Chondrocyte (in vitro differentiated cells): ENCODE measurements at regions not wholly inside any gene's neighbourhood (a gene's known extent, or its start where the extent isn't known, plus 50 kb on each side); places are given as distances from the start of the nearest gene placed in this dataset.
"Not testable (repeated sequence)": the region's sequence is repeated elsewhere in the genome, so short reads cannot be mapped to it uniquely, and the experiment has no call there.

Experiments used
- DNase-seq: peaks from one replicate; pipeline ENCODE4 v3.0.0; 2021; ENCODE audit warnings: mixed read lengths, low spot score
- H3K27ac Mint-ChIP-seq: one replicate; pipeline ENCODE4 v1.8.0; 2021; ENCODE audit warnings: mild to moderate bottlenecking, moderate library complexity, mixed read lengths; ENCODE audit not compliant: unreplicated experiment
- H3K27me3 Mint-ChIP-seq: 2 replicates; pipeline ENCODE4 v1.8.0; 2021; ENCODE audit warnings: low read depth, mixed read lengths
- H3K36me3 Mint-ChIP-seq: 2 replicates; pipeline ENCODE4 v1.8.0; 2021; ENCODE audit warnings: low read depth, mixed read lengths
- H3K4me1 Mint-ChIP-seq: 2 replicates; pipeline ENCODE4 v1.8.0; 2021; ENCODE audit warnings: low read depth, mild to moderate bottlenecking, mixed read lengths
- H3K4me3 Mint-ChIP-seq: one replicate; pipeline ENCODE4 v1.8.0; 2021; ENCODE audit warnings: mild to moderate bottlenecking, moderate library complexity, mixed read lengths; ENCODE audit not compliant: unreplicated experiment
- H3K9me3 Mint-ChIP-seq: 2 replicates; pipeline ENCODE4 v1.8.0; 2021; ENCODE audit warnings: low read depth, mixed read lengths
- TF ChIP-seq, protein P1 (sequence below): fragments of 200-600 bp; sonication (generic); IDR thresholded peaks from 2 replicates; pipeline ENCODE4 v1.5.0; 2021; ENCODE audit warnings: antibody characterized with exemption, mild to moderate bottlenecking, moderate library complexity

DNA sequence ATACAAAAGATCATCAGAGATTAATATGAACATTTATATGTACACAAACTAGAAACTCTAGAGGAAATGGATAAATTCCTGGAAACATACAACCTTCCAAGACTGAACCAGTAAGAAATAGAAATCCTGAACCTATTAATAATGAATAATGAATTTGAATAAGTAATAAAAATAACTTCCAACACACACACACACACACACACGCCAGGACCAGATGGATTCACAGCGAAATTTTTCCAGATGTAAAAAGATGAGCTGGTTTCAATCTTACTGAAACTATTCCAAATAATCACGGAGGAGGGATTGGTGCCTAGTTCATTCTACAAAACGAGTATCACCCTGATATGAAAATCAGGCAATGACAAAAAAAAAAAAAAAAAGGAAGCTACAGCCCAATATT lies 1095.0 kb downstream of the FAT4 start:
- Mint-ChIP-seq H3K27me3 (peaks cover 5% of the 10 kb centered on the region), H3K36me3 (peaks cover 6% of the 10 kb centered on the region), H3K9me3 (peaks cover 10% of the 10 kb centered on the region), H3K27ac (no peak overlapping the region), H3K4me3 (no peak overlapping the region), H3K4me1 (no peaks in the 10 kb centered on the region)
- DNase-seq, result no peak
- TF ChIP-seq, protein P1, sequence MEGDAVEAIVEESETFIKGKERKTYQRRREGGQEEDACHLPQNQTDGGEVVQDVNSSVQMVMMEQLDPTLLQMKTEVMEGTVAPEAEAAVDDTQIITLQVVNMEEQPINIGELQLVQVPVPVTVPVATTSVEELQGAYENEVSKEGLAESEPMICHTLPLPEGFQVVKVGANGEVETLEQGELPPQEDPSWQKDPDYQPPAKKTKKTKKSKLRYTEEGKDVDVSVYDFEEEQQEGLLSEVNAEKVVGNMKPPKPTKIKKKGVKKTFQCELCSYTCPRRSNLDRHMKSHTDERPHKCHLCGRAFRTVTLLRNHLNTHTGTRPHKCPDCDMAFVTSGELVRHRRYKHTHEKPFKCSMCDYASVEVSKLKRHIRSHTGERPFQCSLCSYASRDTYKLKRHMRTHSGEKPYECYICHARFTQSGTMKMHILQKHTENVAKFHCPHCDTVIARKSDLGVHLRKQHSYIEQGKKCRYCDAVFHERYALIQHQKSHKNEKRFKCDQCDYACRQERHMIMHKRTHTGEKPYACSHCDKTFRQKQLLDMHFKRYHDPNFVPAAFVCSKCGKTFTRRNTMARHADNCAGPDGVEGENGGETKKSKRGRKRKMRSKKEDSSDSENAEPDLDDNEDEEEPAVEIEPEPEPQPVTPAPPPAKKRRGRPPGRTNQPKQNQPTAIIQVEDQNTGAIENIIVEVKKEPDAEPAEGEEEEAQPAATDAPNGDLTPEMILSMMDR, result no peak

DNA sequence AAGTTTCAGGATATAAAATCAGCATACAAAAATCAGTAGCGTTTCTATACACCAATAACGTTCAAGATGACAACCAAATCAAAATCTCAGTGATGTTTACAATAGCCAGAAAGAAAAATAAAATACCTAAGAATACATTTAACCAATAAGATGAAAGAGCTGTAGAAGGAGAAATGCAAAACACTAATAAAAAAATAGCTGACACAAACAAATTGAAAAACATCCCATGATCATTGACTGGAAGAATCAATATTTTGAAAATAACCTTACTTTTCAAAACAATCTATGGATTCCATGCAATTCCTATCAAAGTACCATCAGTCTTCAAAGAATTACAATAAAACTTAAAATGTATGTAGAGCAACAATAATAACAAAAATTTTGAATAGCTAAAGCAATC lies 1096.3 kb downstream of the FAT4 start:
- Mint-ChIP-seq H3K4me3 (no peak overlapping the region), H3K4me1 (no peaks in the 10 kb centered on the region), H3K27me3 (peaks cover 5% of the 10 kb centered on the region), H3K9me3 (peaks cover 10% of the 10 kb centered on the region), H3K27ac (no peak overlapping the region), H3K36me3 (peaks cover 6% of the 10 kb centered on the region)
- no peak for DNase-seq
- TF ChIP-seq, protein P1, result no peak

DNA sequence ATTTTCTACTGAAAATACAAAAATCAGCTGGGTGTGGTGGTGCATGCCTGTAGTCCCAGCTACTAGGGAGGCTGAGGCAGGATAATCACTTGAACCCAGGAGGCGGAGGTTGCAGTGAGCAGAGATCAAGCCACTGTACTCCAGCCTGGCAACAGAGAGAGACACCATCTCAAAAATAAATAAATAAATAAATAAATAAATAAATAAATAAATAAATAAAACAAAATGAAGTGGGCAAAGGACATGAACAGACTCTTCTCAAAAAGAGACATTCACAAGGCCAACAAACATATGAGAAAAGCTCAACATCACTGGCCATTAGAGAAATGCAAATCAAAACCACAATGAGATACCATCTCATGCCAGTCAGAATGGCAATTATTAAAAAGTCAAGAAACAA lies 1097.6 kb downstream of the FAT4 start:
- not testable (repeated sequence) for DNase-seq, H3K4me3 Mint-ChIP-seq, H3K4me1 Mint-ChIP-seq, H3K27me3 Mint-ChIP-seq, H3K36me3 Mint-ChIP-seq, H3K27ac Mint-ChIP-seq, H3K9me3 Mint-ChIP-seq

DNA sequence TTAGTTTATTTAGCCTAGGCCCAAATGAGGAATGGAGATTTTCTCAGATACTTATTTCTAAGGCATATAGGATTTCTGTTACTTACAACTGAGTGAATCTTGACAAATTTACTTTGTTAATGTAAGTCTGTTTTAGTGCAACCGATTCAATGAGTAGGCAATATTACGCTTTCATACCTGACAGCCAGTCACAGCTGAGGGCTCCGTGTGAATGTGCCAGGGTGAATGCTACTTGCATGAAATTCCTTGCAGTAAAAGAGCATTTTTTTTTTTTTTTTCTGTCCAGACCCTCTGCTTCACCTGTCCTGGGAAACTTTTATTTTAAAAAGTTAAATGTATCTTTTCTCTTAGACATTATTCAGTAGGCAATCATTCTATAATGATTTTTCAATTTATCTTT lies 1100.0 kb downstream of the FAT4 start:
- TF ChIP-seq, protein P1, result no peak
- Mint-ChIP-seq H3K36me3 (peaks cover 4% of the 10 kb centered on the region), H3K27me3 (peaks cover 1% of the 10 kb centered on the region), H3K4me1 (no peaks in the 10 kb centered on the region), H3K4me3 (no peak overlapping the region), H3K27ac (no peak overlapping the region), H3K9me3 (peaks cover 20% of the 10 kb centered on the region)
- DNase-seq, result no peak

DNA sequence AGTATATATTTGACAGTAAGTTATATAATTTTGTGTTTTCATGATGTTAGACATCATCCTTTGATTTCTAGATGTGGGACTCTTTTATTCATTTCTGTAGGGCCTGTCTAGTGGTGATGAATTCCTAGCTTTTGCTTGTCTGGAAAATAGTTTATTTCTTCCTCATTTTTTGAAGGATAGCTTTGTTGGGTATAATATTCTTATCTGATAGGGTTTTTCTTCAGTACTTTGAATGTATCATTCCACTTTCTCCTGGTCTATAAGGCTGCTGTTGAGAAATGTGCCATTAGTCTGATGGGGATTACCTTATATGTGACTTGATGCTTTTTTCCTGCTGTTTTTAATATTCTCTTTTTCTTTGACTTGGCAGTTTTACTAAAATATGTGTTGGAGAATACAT lies 1104.5 kb downstream of the FAT4 start:
- Mint-ChIP-seq H3K36me3 (peaks cover 13% of the 10 kb centered on the region), H3K4me3 (no peak overlapping the region), H3K27ac (no peak overlapping the region), H3K27me3 (no peaks in the 10 kb centered on the region), H3K9me3 (peaks cover 31% of the 10 kb centered on the region), H3K4me1 (no peaks in the 10 kb centered on the region)
- DNase-seq, result no peak
- TF ChIP-seq, protein P1, result no peak

DNA sequence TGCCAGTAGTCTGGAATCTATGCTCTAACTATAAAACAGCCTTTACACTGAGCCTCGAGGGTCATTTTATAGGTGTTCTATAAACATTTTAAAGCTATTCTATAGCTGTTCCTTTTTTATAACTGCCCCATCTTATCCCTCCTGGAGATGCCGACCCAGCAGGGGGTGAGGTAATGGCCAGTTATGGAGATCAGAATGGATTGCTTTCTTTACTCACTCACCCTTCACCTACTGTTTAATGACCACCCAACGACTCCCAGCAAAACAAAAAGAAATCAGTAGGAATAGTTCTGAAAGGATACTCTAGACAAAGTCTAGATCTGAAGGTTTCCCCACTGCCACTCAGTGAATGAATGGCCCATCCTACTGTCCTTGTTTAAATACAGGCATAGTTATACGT lies 1113.1 kb downstream of the FAT4 start:
- no peak overlapping the region for H3K4me3 Mint-ChIP-seq
- H3K27ac Mint-ChIP-seq, result no peak overlapping the region
- peaks cover 11% of the 10 kb centered on the region for H3K9me3 Mint-ChIP-seq
- peaks cover 4% of the 10 kb centered on the region for H3K36me3 Mint-ChIP-seq
- peaks cover 4% of the 10 kb centered on the region for H3K4me1 Mint-ChIP-seq
- TF ChIP-seq, protein P1, result no peak
- no peaks in the 10 kb centered on the region for H3K27me3 Mint-ChIP-seq
- DNase-seq, result no peak
